ENCODE measurements at regions not wholly inside any gene's neighbourhood (a gene's known extent, or its start where the extent isn't known, plus 50 kb on each side); places are given as distances from the start of the nearest gene placed in this dataset.

- TF ChIP-seq CTCF (IDR thresholded peaks at IDR 0.05): no peak
- TF ChIP-seq ZFX (IDR thresholded peaks at IDR 0.05; ENCODE audit: borderline replicate concordance): no peak
These were observed 77.4 kb upstream of the GPC1 start for GRCh38 chr2:240358080-240358479.

All from 22Rv1 (cell line).